ENCODE measurements at regions not wholly inside any gene's neighbourhood (a gene's known extent, or its start where the extent isn't known, plus 50 kb on each side); places are given as distances from the start of the nearest gene placed in this dataset.

GRCh38 chr3:147794596-147794995 is 385.4 kb downstream of the ZIC1 start:
- no peak overlapping the region for H3K4me3 ChIP-seq (ENCODE audit: low read length)
- DNase-seq (ENCODE audit: low read depth), result no peak
- TF ChIP-seq CTCF (conservative IDR thresholded peaks at IDR 0.05; ENCODE audit: low read depth, low read length), result no peak

DNA sequence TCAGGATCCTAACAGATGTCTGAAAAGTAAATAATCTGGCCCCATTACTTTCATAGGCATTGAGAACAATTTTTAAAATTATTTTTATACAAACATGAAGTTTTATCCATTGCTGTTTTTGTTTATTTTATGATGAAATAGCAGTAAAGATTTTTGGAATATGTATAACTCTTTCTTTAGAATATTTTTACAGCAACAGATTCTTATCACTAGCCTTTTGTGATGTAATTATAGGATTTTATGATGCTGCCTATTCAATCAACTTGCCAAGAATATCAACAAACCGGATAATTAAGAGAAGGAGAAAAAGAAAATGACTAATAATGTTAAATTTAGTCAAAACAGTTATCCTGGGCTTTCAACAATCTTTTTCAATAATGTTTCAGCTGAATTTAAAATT is 386.3 kb downstream of the ZIC1 start:
- TF ChIP-seq CTCF (conservative IDR thresholded peaks at IDR 0.05; ENCODE audit: low read depth, low read length), result no peak
- DNase-seq (ENCODE audit: low read depth), result no peak
- H3K4me3 ChIP-seq (ENCODE audit: low read length), result no peak overlapping the region

DNA sequence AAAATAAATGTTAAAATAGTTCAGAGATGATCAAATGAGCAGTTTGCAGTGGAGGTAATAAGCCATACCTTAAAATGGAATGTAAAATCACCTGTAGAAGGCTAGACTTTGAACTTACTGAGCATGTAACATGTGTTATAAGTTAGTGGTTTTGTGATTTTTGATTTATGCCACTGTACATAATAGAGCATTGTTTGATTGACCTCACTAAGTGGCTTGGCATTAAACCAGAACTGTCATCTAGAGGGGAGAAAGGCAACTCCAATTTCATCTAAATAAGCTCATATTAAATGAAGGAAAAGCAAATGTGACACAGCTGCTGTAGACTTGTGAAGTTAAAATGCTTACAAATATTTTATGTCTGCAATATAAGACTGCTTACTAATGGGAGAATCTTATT is 387.9 kb downstream of the ZIC1 start:
- peak; percentile 61 for DNase-seq (ENCODE audit: low read depth)
- TF ChIP-seq CTCF (conservative IDR thresholded peaks at IDR 0.05; ENCODE audit: low read depth, low read length), result no peak
- H3K4me3 ChIP-seq (ENCODE audit: low read length), result no peak overlapping the region

DNA sequence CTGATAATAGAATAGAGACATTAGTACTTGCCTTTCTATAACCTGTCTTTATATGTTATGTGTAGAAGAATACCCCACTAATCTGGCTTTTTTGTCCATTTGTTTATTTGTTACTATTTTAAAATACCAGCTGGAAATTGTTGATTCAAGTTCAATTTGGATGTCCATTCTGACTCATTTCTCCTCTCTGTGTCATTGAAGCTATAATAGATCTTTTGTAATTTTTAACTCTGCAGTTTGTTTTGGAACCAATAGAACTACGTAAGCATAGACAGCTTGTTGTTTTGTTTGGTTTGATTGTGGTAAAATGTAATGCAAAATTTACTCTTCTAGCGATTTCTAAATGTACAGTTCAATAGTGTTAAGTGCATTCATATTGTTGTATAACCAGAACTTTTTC is 390.4 kb downstream of the ZIC1 start:
- no peak for DNase-seq (ENCODE audit: low read depth)
- TF ChIP-seq CTCF (conservative IDR thresholded peaks at IDR 0.05; ENCODE audit: low read depth, low read length), result no peak
- H3K4me3 ChIP-seq (ENCODE audit: low read length), result no peak overlapping the region

DNA sequence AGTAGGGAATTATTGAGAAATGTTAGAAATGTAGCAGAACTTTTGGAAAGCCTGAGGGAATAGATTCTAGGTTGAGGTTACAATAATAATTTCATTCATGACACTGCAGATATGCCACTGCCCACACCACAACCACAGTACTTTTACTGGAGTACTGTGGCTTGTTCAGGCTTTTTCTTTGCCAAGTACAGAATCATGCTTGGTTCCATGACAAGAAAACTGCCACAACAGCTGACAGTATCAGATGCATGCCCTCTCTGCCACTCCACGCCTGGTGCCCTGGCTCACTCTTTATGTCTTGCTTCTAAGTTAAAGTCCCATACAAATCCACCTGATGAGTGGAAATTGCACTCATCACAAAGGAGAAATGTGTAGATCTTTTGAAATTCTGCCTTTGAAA is 398.6 kb downstream of the ZIC1 start:
- H3K4me3 ChIP-seq (ENCODE audit: low read length), result no peak overlapping the region
- no peak for DNase-seq (ENCODE audit: low read depth)
- TF ChIP-seq CTCF (conservative IDR thresholded peaks at IDR 0.05; ENCODE audit: low read depth, low read length), result no peak

- no peak for DNase-seq (ENCODE audit: low read depth)
- TF ChIP-seq CTCF (conservative IDR thresholded peaks at IDR 0.05; ENCODE audit: low read depth, low read length), result no peak
- no peak overlapping the region for H3K4me3 ChIP-seq (ENCODE audit: low read length)
Measured at GRCh38 chr3:147809206-147809605, 400.0 kb downstream of the ZIC1 start.

- no peak for TF ChIP-seq CTCF (conservative IDR thresholded peaks at IDR 0.05; ENCODE audit: low read depth, low read length)
- DNase-seq (ENCODE audit: low read depth), result no peak
- no peak overlapping the region for H3K4me3 ChIP-seq (ENCODE audit: low read length)
Measured at GRCh38 chr3:147812186-147812911, 403.2 kb downstream of the ZIC1 start.
